ENCODE measurements at regions not wholly inside any gene's neighbourhood (a gene's known extent, or its start where the extent isn't known, plus 50 kb on each side); places are given as distances from the start of the nearest gene placed in this dataset.
A peak's percentile ranks its signal among the peaks of the same experiment; 100 is the strongest.

GRCh38 chr12:115898670-115899069 lies 378.8 kb downstream of the MED13L start:
- ChIA-PET POLR2A (no interaction called here), CTCF (interaction anchor here (0.6 to 0.8 kb wide), 2 partner anchors 16 to 971 kb away, joined by 3 to 4 read pairs; no protein-coding TSS in a partner anchor)
- DNase-seq (ENCODE audit: extremely low spot score): peak; percentile 14

GRCh38 chr12:115897729-115898128 lies 379.8 kb downstream of the MED13L start:
- no peak for DNase-seq (ENCODE audit: extremely low spot score)
- POLR2A ChIA-PET: no interaction called here
- TF ChIP-seq BHLHE40 (IDR thresholded peaks at IDR 0.05; ENCODE audit: borderline replicate concordance): no peak
- no peak for TF ChIP-seq HDGF (IDR thresholded peaks at IDR 0.05; ENCODE audit: borderline replicate concordance)
- no peak for TF ChIP-seq FOXM1 (IDR thresholded peaks at IDR 0.05; ENCODE audit: borderline replicate concordance)
- TF ChIP-seq TARDBP (IDR thresholded peaks at IDR 0.05): no peak
- TF ChIP-seq LEF1 (IDR thresholded peaks at IDR 0.05; ENCODE audit: borderline replicate concordance): no peak
- no peak for TF ChIP-seq ARNT (IDR thresholded peaks at IDR 0.05)
- TF ChIP-seq FOXA1 (IDR thresholded peaks at IDR 0.05): no peak
- no peak for TF ChIP-seq SP1 (IDR thresholded peaks at IDR 0.05)
- no peak for TF ChIP-seq L3MBTL2 (conservative IDR thresholded peaks at IDR 0.05)
- CTCF ChIA-PET: no interaction called here

More at GRCh38 chr12:115898670-115899069, 378.8 kb downstream of the MED13L start:
- TF ChIP-seq FOXA1 (IDR thresholded peaks at IDR 0.05) (no peak), TARDBP (IDR thresholded peaks at IDR 0.05) (no peak), ZNF384 (IDR thresholded peaks at IDR 0.05) (peak; percentile 57; the same call in 1 of the 2 replicates), ELF4 (IDR thresholded peaks at IDR 0.05) (no peak), L3MBTL2 (conservative IDR thresholded peaks at IDR 0.05) (no peak), SUZ12 (IDR thresholded peaks at IDR 0.05) (no peak), FOXK2 (IDR thresholded peaks at IDR 0.05) (no peak), PKNOX1 (IDR thresholded peaks at IDR 0.05) (no peak), BHLHE40 (IDR thresholded peaks at IDR 0.05; ENCODE audit: borderline replicate concordance) (no peak)

GRCh38 chr12:115895247-115895646 lies 382.2 kb downstream of the MED13L start:
- TF ChIP-seq TARDBP (IDR thresholded peaks at IDR 0.05) (no peak), HDGF (IDR thresholded peaks at IDR 0.05; ENCODE audit: borderline replicate concordance) (no peak), PKNOX1 (IDR thresholded peaks at IDR 0.05) (no peak), BHLHE40 (IDR thresholded peaks at IDR 0.05; ENCODE audit: borderline replicate concordance) (no peak), SUZ12 (IDR thresholded peaks at IDR 0.05) (no peak), L3MBTL2 (conservative IDR thresholded peaks at IDR 0.05) (no peak), FOXM1 (IDR thresholded peaks at IDR 0.05; ENCODE audit: borderline replicate concordance) (no peak), ARNT (IDR thresholded peaks at IDR 0.05) (no peak), ELF4 (IDR thresholded peaks at IDR 0.05) (no peak), NFRKB (IDR thresholded peaks at IDR 0.05) (no peak), CTBP1 (IDR thresholded peaks at IDR 0.05; ENCODE audit: borderline replicate concordance) (no peak), FOXK2 (IDR thresholded peaks at IDR 0.05) (no peak), LEF1 (IDR thresholded peaks at IDR 0.05; ENCODE audit: borderline replicate concordance) (no peak), FOXA1 (IDR thresholded peaks at IDR 0.05) (no peak), SP1 (IDR thresholded peaks at IDR 0.05) (no peak)
- DNase-seq (ENCODE audit: extremely low spot score): peak; percentile 37
- ChIA-PET POLR2A (no interaction called here), CTCF (no interaction called here)

- ChIA-PET POLR2A (no interaction called here), CTCF (no interaction called here)
- DNase-seq (ENCODE audit: extremely low spot score): no peak
- no peak for TF ChIP-seq FOXK2 (IDR thresholded peaks at IDR 0.05)
- TF ChIP-seq HDGF (IDR thresholded peaks at IDR 0.05; ENCODE audit: borderline replicate concordance): no peak
- no peak for TF ChIP-seq FOXA1 (IDR thresholded peaks at IDR 0.05)
- TF ChIP-seq SP1 (IDR thresholded peaks at IDR 0.05): no peak
- no peak for TF ChIP-seq ELF4 (IDR thresholded peaks at IDR 0.05)
- no peak for TF ChIP-seq LEF1 (IDR thresholded peaks at IDR 0.05; ENCODE audit: borderline replicate concordance)
- TF ChIP-seq FOXM1 (IDR thresholded peaks at IDR 0.05; ENCODE audit: borderline replicate concordance): no peak
- TF ChIP-seq BHLHE40 (IDR thresholded peaks at IDR 0.05; ENCODE audit: borderline replicate concordance): no peak
- TF ChIP-seq ARNT (IDR thresholded peaks at IDR 0.05): no peak
- no peak for TF ChIP-seq CTBP1 (IDR thresholded peaks at IDR 0.05; ENCODE audit: borderline replicate concordance)
- TF ChIP-seq PKNOX1 (IDR thresholded peaks at IDR 0.05): no peak
- no peak for TF ChIP-seq TARDBP (IDR thresholded peaks at IDR 0.05)
- TF ChIP-seq ZNF384 (IDR thresholded peaks at IDR 0.05): no peak
Observed at GRCh38 chr12:115891556-115892164, 385.8 kb downstream of the MED13L start.

- TF ChIP-seq NFRKB (IDR thresholded peaks at IDR 0.05): no peak
- TF ChIP-seq SP1 (IDR thresholded peaks at IDR 0.05): no peak
- no peak for TF ChIP-seq FOXA1 (IDR thresholded peaks at IDR 0.05)
- TF ChIP-seq L3MBTL2 (conservative IDR thresholded peaks at IDR 0.05): no peak
- no peak for TF ChIP-seq TARDBP (IDR thresholded peaks at IDR 0.05)
- ChIA-PET POLR2A (no interaction called here), CTCF (interaction anchor here (0.7 kb wide), 2 partner anchors 28 to 93 kb away, joined by 3 read pairs; no protein-coding TSS in a partner anchor)
- no peak for DNase-seq (ENCODE audit: extremely low spot score)
Observed at GRCh38 chr12:115886666-115887065, 390.8 kb downstream of the MED13L start.

- POLR2A ChIA-PET: no interaction called here
- CTCF ChIA-PET: no interaction called here
- DNase-seq (ENCODE audit: extremely low spot score): no peak
- no peak for TF ChIP-seq BHLHE40 (IDR thresholded peaks at IDR 0.05; ENCODE audit: borderline replicate concordance)
- no peak for TF ChIP-seq HDGF (IDR thresholded peaks at IDR 0.05; ENCODE audit: borderline replicate concordance)
- no peak for TF ChIP-seq FOXK2 (IDR thresholded peaks at IDR 0.05)
- no peak for TF ChIP-seq FOXM1 (IDR thresholded peaks at IDR 0.05; ENCODE audit: borderline replicate concordance)
- TF ChIP-seq ARNT (IDR thresholded peaks at IDR 0.05): no peak
- no peak for TF ChIP-seq LEF1 (IDR thresholded peaks at IDR 0.05; ENCODE audit: borderline replicate concordance)
Observed at GRCh38 chr12:115885040-115885690, 392.3 kb downstream of the MED13L start.
